ENCODE measurements at regions not wholly inside any gene's neighbourhood (a gene's known extent, or its start where the extent isn't known, plus 50 kb on each side); places are given as distances from the start of the nearest gene placed in this dataset.

GRCh38 chr18:54769526-54770464 lies 58.5 kb upstream of the RAB27B start:
- Histone ChIP-seq H3K9me3 (no peaks in the 10 kb centered on the region), H3K4me1 (peaks cover 19 to 46% (median 24%) of the 10 kb centered on the region in 4 donors), H3K27ac (peak overlapping the region in 3 of 5 donors; percentile 28 to 79 (median 51)), H3K36me3 (no peaks in the 10 kb centered on the region), H3K27me3 (no peaks in the 10 kb centered on the region), H3K4me3 (no peak overlapping the region)
- TF ChIP-seq POLR2AphosphoS5 (IDR thresholded peaks at IDR 0.05) (no peak), POLR2A (IDR thresholded peaks at IDR 0.05) (no peak), EP300 (IDR thresholded peaks at IDR 0.05) (no peak), CTCF (IDR thresholded peaks at IDR 0.05) (no peak)
- no peak for DNase-seq
- intact Hi-C loops (cut with DNase I; ENCODE audit: low total_unique reads), result no loop called here
- 49 to 71% (median 67%) methylated on average over 4 of the region's 4 CpGs for WGBS, 5 donors

- DNase-seq, result no peak
- no peak overlapping the region for H3K4me3 ChIP-seq
- H3K27ac ChIP-seq, result no peak overlapping the region
- H3K27me3 ChIP-seq, result no peaks in the 10 kb centered on the region
- peaks cover 31 to 59% (median 40%) of the 10 kb centered on the region in 4 donors for H3K4me1 ChIP-seq
- intact Hi-C loops (cut with DNase I; ENCODE audit: low total_unique reads), result no loop called here
- 67 to 87% (median 74%) methylated on average over 1 of the region's 1 CpG for WGBS, 5 donors
- H3K36me3 ChIP-seq, result no peaks in the 10 kb centered on the region
- H3K9me3 ChIP-seq, result no peaks in the 10 kb centered on the region
- TF ChIP-seq EP300 (IDR thresholded peaks at IDR 0.05) (no peak), POLR2AphosphoS5 (IDR thresholded peaks at IDR 0.05) (no peak), POLR2A (IDR thresholded peaks at IDR 0.05) (no peak), CTCF (IDR thresholded peaks at IDR 0.05) (no peak)
Observed at GRCh38 chr18:54772056-54772455, 56.2 kb upstream of the RAB27B start.

GRCh38 chr18:54774423-54774822 lies 53.9 kb upstream of the RAB27B start:
- peak overlapping the region; percentile 3 to 77 (median 42) for H3K27ac ChIP-seq
- no peaks in the 10 kb centered on the region for H3K9me3 ChIP-seq
- peaks cover 31 to 48% (median 34%) of the 10 kb centered on the region in 4 donors for H3K4me1 ChIP-seq
- no peak overlapping the region for H3K4me3 ChIP-seq
- intact Hi-C loops (cut with DNase I; ENCODE audit: low total_unique reads), result no loop called here
- DNase-seq, result peak in 1 of 2 donors; percentile 27
- no peaks in the 10 kb centered on the region for H3K27me3 ChIP-seq
- TF ChIP-seq POLR2AphosphoS5 (IDR thresholded peaks at IDR 0.05) (no peak), CTCF (IDR thresholded peaks at IDR 0.05) (no peak), POLR2A (IDR thresholded peaks at IDR 0.05) (no peak), EP300 (IDR thresholded peaks at IDR 0.05) (no peak)
- no peaks in the 10 kb centered on the region for H3K36me3 ChIP-seq

GRCh38 chr18:54774981-54775665 lies 53.2 kb upstream of the RAB27B start:
- Histone ChIP-seq H3K4me1 (peaks cover 25 to 41% (median 28%) of the 10 kb centered on the region in 4 donors), H3K27ac (peak overlapping the region; percentile 3 to 77 (median 61)), H3K9me3 (no peaks in the 10 kb centered on the region), H3K36me3 (no peaks in the 10 kb centered on the region), H3K27me3 (no peaks in the 10 kb centered on the region), H3K4me3 (no peak overlapping the region)
- TF ChIP-seq CTCF (IDR thresholded peaks at IDR 0.05) (no peak), POLR2A (IDR thresholded peaks at IDR 0.05) (no peak), POLR2AphosphoS5 (IDR thresholded peaks at IDR 0.05) (no peak), EP300 (IDR thresholded peaks at IDR 0.05) (no peak)
- DNase-seq, result peak in 1 of 2 donors; percentile 51
- intact Hi-C loops (cut with DNase I; ENCODE audit: low total_unique reads), result no loop called here
- WGBS, 5 donors, result 43 to 54% (median 49%) methylated on average over 6 of the region's 6 CpGs

Data from stomach (tissue), 8 donors.